GM18499 (cell line): ENCODE measurements at regions not wholly inside any gene's neighbourhood (a gene's known extent, or its start where the extent isn't known, plus 50 kb on each side); places are given as distances from the start of the nearest gene placed in this dataset.
"Not testable (repeated sequence)": the region's sequence is repeated elsewhere in the genome, so short reads cannot be mapped to it uniquely, and the experiment has no call there.

ENCODE experiments used
- ATAC-seq: cut with Tn5 transposase; IDR thresholded peaks from one replicate; pipeline ENCODE4 v1.9.1; 2021; ENCODE audit warnings: moderate number of reproducible peaks; ENCODE audit not compliant: insufficient read depth, unreplicated experiment

DNA sequence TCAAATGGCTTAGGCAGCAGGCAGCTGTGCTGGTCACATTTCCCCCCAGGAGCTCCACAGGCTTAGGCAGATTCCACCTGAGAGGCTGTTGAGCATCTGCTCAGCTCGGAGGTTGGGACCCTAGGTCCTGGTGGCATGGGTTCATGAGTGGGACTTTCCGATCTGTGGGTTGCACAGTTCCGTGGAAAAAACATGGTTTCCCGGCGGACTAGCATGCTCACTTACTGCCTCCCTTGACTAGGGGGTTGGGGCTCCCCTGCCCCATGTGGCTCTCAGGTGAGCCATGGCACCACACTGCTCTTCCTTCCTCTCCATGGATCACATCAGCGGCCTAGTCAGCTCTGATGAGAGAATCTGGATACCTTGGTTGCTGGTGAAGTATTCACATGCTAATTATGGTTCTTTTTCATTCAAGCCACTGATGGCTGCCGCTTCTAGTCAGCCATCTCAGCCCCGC lies 685.1 kb downstream of the METTL15 start:
- ATAC-seq: no peak

DNA sequence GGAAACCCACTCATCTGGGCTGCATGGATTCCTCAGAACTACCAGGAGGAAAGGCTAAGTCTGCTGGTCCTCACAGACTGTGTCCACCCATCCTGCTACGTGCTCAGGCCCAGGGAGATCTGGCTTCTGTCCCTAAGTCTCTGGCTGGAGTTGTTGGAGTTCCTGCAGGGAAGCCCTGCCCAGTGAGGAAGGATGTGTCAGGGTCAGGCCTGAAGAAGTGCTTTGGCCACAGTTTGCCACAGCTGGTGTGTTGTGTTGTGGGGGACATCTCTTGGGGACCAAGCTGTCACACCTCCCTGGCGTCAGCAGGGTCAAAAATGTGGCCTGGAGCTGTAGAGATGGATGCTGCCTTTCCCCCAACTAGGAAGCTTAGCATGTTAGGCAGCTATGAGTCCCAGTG lies 684.7 kb downstream of the METTL15 start:
- no peak for ATAC-seq

GRCh38 chr11:28787897-28788296 lies 679.7 kb downstream of the METTL15 start:
- not testable (repeated sequence) for ATAC-seq

DNA sequence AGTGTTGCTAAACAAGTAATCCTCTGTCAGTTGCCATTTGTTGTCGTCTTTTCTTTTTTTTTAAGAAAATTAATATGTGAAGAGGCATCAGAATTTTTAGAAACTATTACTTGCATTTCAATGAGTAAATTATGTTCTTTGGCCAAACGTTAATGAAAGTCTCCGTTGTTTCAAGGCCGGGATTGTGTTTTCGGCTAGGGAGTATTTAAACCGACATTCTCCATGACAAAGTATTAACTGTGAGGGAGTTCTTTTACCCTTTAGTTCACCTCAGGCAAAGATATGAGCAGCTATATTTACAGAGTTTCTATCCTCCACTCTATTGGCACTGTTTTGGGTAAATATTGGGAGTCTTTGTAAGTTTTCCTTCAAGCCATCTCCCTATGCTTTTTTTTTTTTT lies 668.9 kb downstream of the METTL15 start:
- no peak for ATAC-seq

DNA sequence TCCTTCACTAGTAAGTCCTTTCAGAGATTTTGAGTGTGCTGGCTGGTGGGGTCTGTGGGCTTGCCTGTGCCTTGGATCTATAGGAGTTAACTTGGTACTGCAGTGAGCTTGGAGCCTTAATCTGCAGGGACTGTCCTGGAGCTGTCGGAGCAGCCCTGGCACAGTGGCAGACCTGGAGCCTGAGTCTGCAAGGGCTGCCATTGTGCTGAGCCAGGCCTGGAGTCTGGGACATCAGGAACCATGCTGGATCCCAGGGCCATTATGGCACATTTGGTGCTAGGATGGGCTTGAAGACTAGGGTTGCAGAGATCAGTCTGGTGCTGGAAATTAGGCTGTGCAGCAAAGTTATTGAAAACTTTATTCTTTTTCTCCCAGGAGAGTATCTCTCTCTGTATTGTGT lies 665.4 kb downstream of the METTL15 start:
- no peak for ATAC-seq

DNA sequence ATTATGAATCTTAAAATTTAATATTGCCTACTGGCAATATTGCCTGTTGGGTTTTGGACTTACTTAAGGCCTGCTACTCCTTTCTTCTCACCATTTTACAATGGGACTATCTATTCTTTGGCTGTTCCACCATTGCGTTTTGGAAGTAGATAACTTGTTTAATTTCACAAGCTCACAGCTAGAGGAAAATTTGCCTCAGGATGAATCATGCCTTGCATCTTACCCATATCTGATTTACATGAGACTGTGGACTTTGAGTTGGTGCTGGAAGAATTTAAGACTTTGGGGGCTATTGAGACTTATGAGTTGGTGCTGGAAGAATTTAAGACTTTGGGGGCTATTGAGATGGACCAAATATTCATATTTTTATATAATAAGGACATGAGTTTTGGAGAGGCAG lies 662.6 kb downstream of the METTL15 start:
- no peak for ATAC-seq

GRCh38 chr11:28767574-28767973 lies 659.4 kb downstream of the METTL15 start:
- ATAC-seq: no peak

- no peak for ATAC-seq
Observed at GRCh38 chr11:28763876-28764275, 655.7 kb downstream of the METTL15 start.

GRCh38 chr11:28763151-28763550 lies 655.0 kb downstream of the METTL15 start:
- no peak for ATAC-seq

- no peak for ATAC-seq
Observed at GRCh38 chr11:28760676-28761390, 652.6 kb downstream of the METTL15 start.

GRCh38 chr11:28759311-28759710 lies 651.1 kb downstream of the METTL15 start:
- ATAC-seq: no peak

- ATAC-seq: no peak
Observed at GRCh38 chr11:28757725-28758515, 649.7 kb downstream of the METTL15 start.

DNA sequence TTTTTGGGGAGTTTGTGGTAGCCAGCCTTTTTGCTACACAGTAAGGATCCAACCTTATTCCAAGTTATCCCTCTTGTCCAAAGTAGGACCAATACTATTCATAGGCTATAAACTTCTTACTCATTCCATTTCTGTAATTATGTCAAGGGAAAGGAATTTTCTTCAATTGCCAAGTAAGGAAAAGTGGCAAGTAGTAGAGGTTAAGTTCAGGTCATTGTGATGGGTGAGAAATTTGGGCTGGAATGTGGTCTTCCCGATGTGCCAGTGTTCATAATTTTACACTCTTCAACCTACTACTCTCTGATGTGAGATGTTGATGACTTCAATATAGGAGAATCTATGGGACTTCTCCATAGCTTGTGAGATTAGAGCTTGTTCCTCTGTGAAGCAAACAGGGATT lies 648.8 kb downstream of the METTL15 start:
- no peak for ATAC-seq

- ATAC-seq: no peak
Observed at GRCh38 chr11:28743061-28743550, 634.9 kb downstream of the METTL15 start.

- ATAC-seq: no peak
Observed at GRCh38 chr11:28739489-28740280, 631.5 kb downstream of the METTL15 start.

DNA sequence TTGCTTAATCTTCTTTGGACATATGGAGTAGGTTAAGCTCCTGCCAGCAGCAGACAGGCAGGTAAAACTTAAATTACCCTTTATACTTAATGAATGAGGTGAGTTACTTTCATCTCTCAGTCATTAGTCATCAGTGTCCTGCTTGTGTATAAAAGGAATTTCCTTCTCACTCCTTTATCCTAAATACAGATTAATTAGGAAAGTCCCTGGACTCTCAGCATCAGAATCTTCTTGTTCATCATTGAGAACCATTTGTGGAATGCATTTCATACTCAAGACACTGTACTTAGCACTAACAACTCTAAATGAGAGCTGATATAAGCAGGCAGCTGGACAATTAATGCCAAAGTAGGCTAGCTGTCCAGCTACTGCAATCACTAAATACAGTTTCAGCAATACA lies 630.4 kb downstream of the METTL15 start:
- ATAC-seq: no peak

GRCh38 chr11:28736256-28736655 lies 628.1 kb downstream of the METTL15 start:
- no peak for ATAC-seq

DNA sequence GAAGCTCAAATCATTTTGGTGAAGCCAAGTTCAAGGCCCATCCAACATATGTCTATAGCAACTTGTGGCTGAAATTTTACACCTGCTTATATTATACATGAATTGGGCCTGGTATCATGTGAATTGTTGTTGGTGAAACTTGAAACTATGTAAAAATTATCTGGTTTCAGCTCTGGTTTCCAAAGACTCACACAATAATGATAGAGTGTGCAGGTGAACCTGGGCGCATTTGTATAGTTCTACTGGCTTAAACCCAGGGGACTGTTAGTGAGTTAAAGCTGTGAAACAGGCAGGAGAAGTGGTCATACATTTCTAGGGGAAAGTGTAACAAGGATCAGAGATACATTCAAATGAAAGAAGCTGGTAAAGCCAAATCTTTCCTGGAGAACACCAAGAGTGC lies 627.3 kb downstream of the METTL15 start:
- ATAC-seq: no peak

GRCh38 chr11:28730889-28731288 lies 622.7 kb downstream of the METTL15 start:
- ATAC-seq: no peak

GRCh38 chr11:28730336-28730735 lies 622.1 kb downstream of the METTL15 start:
- ATAC-seq: no peak

DNA sequence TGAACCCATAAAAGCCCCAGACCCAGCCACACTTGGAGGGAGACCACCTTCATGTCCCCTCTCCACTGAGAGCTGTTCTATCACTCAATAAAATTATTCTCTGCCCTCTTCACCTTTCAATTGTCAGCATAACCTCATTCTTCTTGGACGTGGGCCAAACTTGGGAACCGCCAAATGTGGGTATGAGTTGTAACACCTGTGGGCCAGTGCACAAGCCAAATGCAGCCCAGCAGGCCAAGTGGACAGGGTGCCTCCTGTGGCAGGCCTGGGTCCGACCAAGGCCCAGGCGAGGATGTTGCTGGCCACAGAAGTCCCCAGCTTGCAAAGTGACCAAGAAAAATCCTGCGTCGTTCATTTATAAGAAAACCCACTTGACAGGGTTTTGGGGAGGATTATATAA lies 621.2 kb downstream of the METTL15 start:
- ATAC-seq: no peak
